Right atrium auricular region (tissue), 2 donors: ENCODE measurements at regions not wholly inside any gene's neighbourhood (a gene's known extent, or its start where the extent isn't known, plus 50 kb on each side); places are given as distances from the start of the nearest gene placed in this dataset.

Experiments
- DNase-seq: peaks from one replicate; pipeline ENCODE4 v3.0.0-alpha.2; 2019; ENCODE audit warnings: low spot score
- H3K27ac ChIP-seq, 2 donors: fragments of 200-600 bp; sonication (generic); 1 replicate in 1 of 2; 2 replicates in 1 of 2; pipeline ENCODE4 v1.5.1; 2016 to 2019
- H3K27me3 ChIP-seq, 2 donors: fragments of 200-600 bp; sonication (generic); one replicate each; pipeline versions ENCODE4 v1.5.1 to v1.6.0; 2017 to 2019
- H3K36me3 ChIP-seq: fragments of 200-600 bp; sonication (generic); one replicate; pipeline ENCODE4 v1.5.1; 2016
- H3K4me1 ChIP-seq, 2 donors: fragments of 200-600 bp; sonication (generic); one replicate each; pipeline versions ENCODE4 v1.5.1 to v1.6.0; 2017 to 2019
- H3K4me3 ChIP-seq, 2 donors: fragments of 200-600 bp; sonication (generic); 1 replicate in 1 of 2; 2 replicates in 1 of 2; pipeline ENCODE4 v1.5.1; 2017 to 2019; ENCODE audit warnings: mild to moderate bottlenecking in 1 of 2, moderate library complexity in 1 of 2
- H3K9me3 ChIP-seq, 2 donors: fragments of 200-600 bp; sonication (generic); one replicate each; pipeline ENCODE4 v1.5.1; 2019
- microRNA counts, 2 donors: library from miRNA; unstranded; fragments of <30 nt; microRNA quantifications; one replicate each; lab custom pipeline; 2016 to 2017
- microRNA-seq, 2 donors: library from miRNA; unstranded; fragments of <30 nt; microRNA quantifications; one replicate each; pipeline ENCODE4, GENCODE V29; 2016 to 2017; ENCODE audit warnings: borderline number of aligned reads in 2 of 2, borderline replicate concordance in 1 of 2
- TF ChIP-seq, protein P1 (sequence below), 2 donors: fragments of 200-600 bp; sonication (generic); IDR thresholded peaks; one replicate each; pipeline ENCODE4 v1.5.1; 2019; ENCODE audit warnings: antibody characterized with exemption in 2 of 2

GRCh38 chr6:155517294-155517693, 61.7 kb upstream of the NOX3 start:
- H3K4me3 ChIP-seq, result no peak overlapping the region
- TF ChIP-seq, protein P1, sequence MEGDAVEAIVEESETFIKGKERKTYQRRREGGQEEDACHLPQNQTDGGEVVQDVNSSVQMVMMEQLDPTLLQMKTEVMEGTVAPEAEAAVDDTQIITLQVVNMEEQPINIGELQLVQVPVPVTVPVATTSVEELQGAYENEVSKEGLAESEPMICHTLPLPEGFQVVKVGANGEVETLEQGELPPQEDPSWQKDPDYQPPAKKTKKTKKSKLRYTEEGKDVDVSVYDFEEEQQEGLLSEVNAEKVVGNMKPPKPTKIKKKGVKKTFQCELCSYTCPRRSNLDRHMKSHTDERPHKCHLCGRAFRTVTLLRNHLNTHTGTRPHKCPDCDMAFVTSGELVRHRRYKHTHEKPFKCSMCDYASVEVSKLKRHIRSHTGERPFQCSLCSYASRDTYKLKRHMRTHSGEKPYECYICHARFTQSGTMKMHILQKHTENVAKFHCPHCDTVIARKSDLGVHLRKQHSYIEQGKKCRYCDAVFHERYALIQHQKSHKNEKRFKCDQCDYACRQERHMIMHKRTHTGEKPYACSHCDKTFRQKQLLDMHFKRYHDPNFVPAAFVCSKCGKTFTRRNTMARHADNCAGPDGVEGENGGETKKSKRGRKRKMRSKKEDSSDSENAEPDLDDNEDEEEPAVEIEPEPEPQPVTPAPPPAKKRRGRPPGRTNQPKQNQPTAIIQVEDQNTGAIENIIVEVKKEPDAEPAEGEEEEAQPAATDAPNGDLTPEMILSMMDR (IDR thresholded peaks at IDR 0.05), result no peak

GRCh38 chr6:155510879-155511278, 55.2 kb upstream of the NOX3 start:
- Histone ChIP-seq H3K27me3 (no peaks in the 10 kb centered on the region), H3K4me1 (peaks cover 0 to 1% of the 10 kb centered on the region in 2 donors), H3K4me3 (no peak overlapping the region), H3K36me3 (no peaks in the 10 kb centered on the region), H3K9me3 (no peaks in the 10 kb centered on the region), H3K27ac (no peak overlapping the region)
- no peak for DNase-seq
- TF ChIP-seq, protein P1 (IDR thresholded peaks at IDR 0.05), result no peak

More at GRCh38 chr6:155517294-155517693, 61.7 kb upstream of the NOX3 start:
- no peak overlapping the region for H3K27ac ChIP-seq
- no peaks in the 10 kb centered on the region for H3K27me3 ChIP-seq
- DNase-seq, result no peak
- no peaks in the 10 kb centered on the region for H3K36me3 ChIP-seq
- H3K4me1 ChIP-seq, result no peaks in the 10 kb centered on the region
- H3K9me3 ChIP-seq, result no peaks in the 10 kb centered on the region

- DNase-seq, result no peak
- no peak overlapping the region for H3K4me3 ChIP-seq
- no peak overlapping the region for H3K27ac ChIP-seq
- H3K4me1 ChIP-seq, result peaks cover 0 to 11% of the 10 kb centered on the region in 2 donors
- no peaks in the 10 kb centered on the region for H3K9me3 ChIP-seq
- TF ChIP-seq, protein P1 (IDR thresholded peaks at IDR 0.05), result no peak
- no peaks in the 10 kb centered on the region for H3K36me3 ChIP-seq
- no peaks in the 10 kb centered on the region for H3K27me3 ChIP-seq
These were observed 54.3 kb upstream of the NOX3 start for GRCh38 chr6:155509743-155510475.

DNA sequence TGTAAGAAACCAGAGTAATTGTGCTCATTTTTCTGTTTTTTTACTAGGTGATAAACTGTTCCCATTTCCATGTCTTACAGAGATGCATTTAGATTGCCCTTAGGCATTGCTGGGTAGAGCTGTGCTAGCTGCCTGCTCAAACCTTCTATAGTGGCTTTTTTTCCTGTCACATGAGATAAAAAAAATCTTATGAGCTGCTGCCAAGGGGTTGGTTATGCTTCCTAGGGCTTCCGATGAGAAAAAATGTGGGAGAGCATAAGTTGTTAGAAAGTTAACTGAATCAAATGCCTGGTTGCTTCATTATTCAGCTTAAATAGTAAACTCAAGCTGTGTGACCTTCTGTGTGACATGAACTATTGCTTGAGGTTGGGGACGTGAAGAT, 50.0 kb upstream of the NOX3 start:
- Histone ChIP-seq H3K4me3 (no peak overlapping the region), H3K9me3 (peaks cover 0 to 5% of the 10 kb centered on the region in 2 donors), H3K27ac (no peak overlapping the region), H3K27me3 (no peaks in the 10 kb centered on the region), H3K36me3 (no peaks in the 10 kb centered on the region), H3K4me1 (peaks cover 0 to 12% of the 10 kb centered on the region in 2 donors)
- TF ChIP-seq, protein P1 (IDR thresholded peaks at IDR 0.05), result no peak
- DNase-seq, result no peak

MicroRNA genes in the stretch of these regions (microRNA counts, 767-probe panel; counts per million panel counts)
- microRNA hsa-miR-1202 (lab: Ali Mortazavi, UCI), result 0 to 697 counts per million in 2 donors

Small RNA genes lying in the stretch of these regions (microRNA-seq; reads per million reads assigned to microRNA genes)
- 0 reads per million in 2 donors for gene MIR1202
